PFSK-1 (cell line): ENCODE measurements at regions not wholly inside any gene's neighbourhood (a gene's known extent, or its start where the extent isn't known, plus 50 kb on each side); places are given as distances from the start of the nearest gene placed in this dataset.

ENCODE experiments used
- FOXP2 ChIP-seq: optimal IDR thresholded peaks from 2 replicates; pipeline ENCODE3; 2011; ENCODE audit warnings: borderline replicate concordance, control low read depth, inconsistent platforms; ENCODE audit not compliant: insufficient read depth; ENCODE audit errors: extremely low read length, extremely low read depth
- POLR2AphosphoS5 ChIP-seq: IDR thresholded peaks from 2 replicates; pipeline ENCODE4 v1.6.1; 2012; ENCODE audit warnings: low read depth, mild to moderate bottlenecking, control low read depth, low read length, moderate library complexity
- SIN3A ChIP-seq: IDR thresholded peaks from 2 replicates; pipeline ENCODE4 v1.6.1; 2012; ENCODE audit warnings: mild to moderate bottlenecking, low read length, moderate library complexity, borderline replicate concordance; ENCODE audit not compliant: insufficient read depth
- TAF1 ChIP-seq: IDR thresholded peaks from 2 replicates; pipeline ENCODE4 v1.6.1; 2012; ENCODE audit warnings: low read length, control low read depth, borderline replicate concordance; ENCODE audit not compliant: insufficient read depth
- TF ChIP-seq, protein P1 (sequence below), 2 experiments: IDR thresholded peaks; 2 replicates each; pipeline versions ENCODE4 v1.6.1 to v1.8.0; 2011 to 2012; ENCODE audit warnings: low read depth in 2 of 2, low read length in 2 of 2, control low read depth in 1 of 2, inconsistent platforms in 1 of 2, mild to moderate bottlenecking in 1 of 2, moderate library complexity in 1 of 2; ENCODE audit not compliant: insufficient read depth in 1 of 2

DNA sequence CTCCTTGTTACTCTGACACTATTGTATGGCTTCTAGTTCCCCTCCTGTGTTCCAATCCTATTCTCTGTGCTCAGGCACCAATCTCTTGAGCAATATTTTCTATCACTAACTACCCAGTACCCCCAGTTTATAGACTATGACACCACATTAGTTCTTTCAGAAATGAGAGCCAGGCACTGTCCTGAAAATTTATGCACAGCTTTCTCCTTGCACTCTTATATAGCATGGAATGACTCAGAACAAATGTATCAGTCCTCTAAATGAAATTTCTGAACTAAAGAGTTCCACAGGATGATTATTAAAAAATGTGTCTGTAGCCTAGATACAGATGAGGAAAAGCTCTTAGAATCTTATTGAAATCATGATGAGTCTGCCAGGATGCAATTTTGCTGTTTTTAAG, 489.9 kb downstream of the XPNPEP1 start:
- TF ChIP-seq POLR2AphosphoS5 (no peak), SIN3A (no peak), FOXP2 (no peak), TAF1 (no peak)
- TF ChIP-seq, protein P1, sequence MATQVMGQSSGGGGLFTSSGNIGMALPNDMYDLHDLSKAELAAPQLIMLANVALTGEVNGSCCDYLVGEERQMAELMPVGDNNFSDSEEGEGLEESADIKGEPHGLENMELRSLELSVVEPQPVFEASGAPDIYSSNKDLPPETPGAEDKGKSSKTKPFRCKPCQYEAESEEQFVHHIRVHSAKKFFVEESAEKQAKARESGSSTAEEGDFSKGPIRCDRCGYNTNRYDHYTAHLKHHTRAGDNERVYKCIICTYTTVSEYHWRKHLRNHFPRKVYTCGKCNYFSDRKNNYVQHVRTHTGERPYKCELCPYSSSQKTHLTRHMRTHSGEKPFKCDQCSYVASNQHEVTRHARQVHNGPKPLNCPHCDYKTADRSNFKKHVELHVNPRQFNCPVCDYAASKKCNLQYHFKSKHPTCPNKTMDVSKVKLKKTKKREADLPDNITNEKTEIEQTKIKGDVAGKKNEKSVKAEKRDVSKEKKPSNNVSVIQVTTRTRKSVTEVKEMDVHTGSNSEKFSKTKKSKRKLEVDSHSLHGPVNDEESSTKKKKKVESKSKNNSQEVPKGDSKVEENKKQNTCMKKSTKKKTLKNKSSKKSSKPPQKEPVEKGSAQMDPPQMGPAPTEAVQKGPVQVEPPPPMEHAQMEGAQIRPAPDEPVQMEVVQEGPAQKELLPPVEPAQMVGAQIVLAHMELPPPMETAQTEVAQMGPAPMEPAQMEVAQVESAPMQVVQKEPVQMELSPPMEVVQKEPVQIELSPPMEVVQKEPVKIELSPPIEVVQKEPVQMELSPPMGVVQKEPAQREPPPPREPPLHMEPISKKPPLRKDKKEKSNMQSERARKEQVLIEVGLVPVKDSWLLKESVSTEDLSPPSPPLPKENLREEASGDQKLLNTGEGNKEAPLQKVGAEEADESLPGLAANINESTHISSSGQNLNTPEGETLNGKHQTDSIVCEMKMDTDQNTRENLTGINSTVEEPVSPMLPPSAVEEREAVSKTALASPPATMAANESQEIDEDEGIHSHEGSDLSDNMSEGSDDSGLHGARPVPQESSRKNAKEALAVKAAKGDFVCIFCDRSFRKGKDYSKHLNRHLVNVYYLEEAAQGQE (IDR thresholded peaks at IDR 0.05; ENCODE audit: insufficient read depth in 1 of 2, low read depth in 2 of 2, low read length in 2 of 2), result no peak

DNA sequence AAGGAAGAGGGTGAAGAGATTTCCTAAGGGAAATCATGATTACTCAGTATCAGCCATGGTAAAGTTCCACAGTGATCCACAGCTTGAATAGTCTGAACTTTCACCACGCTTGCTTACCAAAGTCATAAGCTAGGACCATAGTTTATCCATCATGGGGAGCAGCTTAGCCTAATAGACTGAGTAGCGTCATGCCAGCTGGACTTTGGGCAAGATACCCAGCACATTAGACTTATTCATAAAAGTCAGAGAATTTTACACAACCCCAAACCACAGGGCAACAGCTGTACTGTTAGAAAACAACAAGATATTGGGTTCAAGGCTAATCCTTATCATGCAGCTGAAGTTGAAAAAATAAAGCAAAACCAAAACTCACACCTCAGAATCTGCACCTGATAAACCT, 491.0 kb downstream of the XPNPEP1 start:
- TF ChIP-seq FOXP2 (no peak), SIN3A (no peak), POLR2AphosphoS5 (no peak), TAF1 (no peak)
- TF ChIP-seq, protein P1 (IDR thresholded peaks at IDR 0.05; ENCODE audit: insufficient read depth in 1 of 2, low read depth in 2 of 2, low read length in 2 of 2), result no peak

DNA sequence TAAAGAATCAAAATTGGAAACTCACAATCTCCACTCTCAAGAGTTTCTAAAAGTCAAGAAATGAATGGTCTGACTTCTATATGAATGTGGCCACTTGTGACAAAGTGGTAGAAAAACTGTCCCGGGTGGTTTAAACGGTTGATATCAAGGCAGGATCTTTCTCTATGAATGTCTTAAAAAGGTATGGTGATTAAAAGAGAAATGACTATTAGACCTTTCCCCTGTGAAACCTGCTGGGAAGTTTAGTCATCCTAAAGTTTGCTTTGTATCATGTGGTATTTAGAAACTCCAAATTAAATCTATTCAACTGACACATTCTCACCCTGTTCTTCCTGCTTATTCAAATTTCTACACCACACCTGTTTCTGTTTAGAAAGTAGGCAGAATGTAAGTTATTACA, 492.5 kb downstream of the XPNPEP1 start:
- TF ChIP-seq, protein P1 (IDR thresholded peaks at IDR 0.05; ENCODE audit: insufficient read depth in 1 of 2, low read depth in 2 of 2, low read length in 2 of 2), result no peak
- TF ChIP-seq POLR2AphosphoS5, result no peak
- no peak for TF ChIP-seq TAF1
- no peak for TF ChIP-seq SIN3A
- no peak for TF ChIP-seq FOXP2

DNA sequence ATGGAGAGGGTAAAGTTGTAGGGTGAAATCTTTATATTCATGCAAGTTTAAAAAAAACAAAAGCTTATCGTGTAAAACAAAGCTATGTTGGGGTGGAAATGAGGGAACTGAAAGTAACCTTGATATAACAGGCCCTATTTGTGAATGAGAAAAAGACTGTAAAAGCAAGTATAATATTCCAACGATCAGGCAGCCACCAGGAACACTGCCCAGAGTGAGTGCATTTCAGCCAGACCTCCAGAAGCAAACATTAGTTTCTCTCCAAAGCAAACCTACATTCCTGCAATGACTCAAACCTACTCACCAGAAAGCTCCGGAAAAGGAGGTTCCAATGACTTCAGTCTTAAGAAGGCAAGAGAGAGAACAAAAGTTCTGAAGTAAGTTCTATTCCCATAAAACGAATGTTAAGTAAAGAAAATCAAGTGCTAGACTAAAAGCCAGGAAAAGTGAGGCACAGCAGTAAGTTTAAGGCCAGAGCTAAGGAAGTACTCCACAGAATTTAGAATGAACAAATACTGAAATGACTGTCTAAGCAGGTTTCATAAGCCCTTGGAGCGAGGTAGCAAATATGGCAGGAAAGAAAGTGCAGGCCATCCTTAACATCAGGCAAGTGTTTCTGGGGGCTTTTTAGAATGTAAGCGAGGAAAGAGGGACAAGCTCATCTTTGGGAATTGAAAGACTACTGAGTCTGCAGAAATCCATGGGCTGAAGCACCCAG, 493.1 kb downstream of the XPNPEP1 start:
- TF ChIP-seq SIN3A (no peak), POLR2AphosphoS5 (no peak), FOXP2 (no peak), TAF1 (no peak)
- TF ChIP-seq, protein P1 (IDR thresholded peaks at IDR 0.05; ENCODE audit: insufficient read depth in 1 of 2, low read depth in 2 of 2, low read length in 2 of 2), result no peak
